ENCODE measurements at regions not wholly inside any gene's neighbourhood (a gene's known extent, or its start where the extent isn't known, plus 50 kb on each side); places are given as distances from the start of the nearest gene placed in this dataset.

- no peak for DNase-seq
These were observed 69.4 kb upstream of the KCNG1 start for GRCh38 chr20:51092338-51092737.

- DNase-seq: no peak
These were observed 68.7 kb upstream of the KCNG1 start for GRCh38 chr20:51091406-51092195.

DNA sequence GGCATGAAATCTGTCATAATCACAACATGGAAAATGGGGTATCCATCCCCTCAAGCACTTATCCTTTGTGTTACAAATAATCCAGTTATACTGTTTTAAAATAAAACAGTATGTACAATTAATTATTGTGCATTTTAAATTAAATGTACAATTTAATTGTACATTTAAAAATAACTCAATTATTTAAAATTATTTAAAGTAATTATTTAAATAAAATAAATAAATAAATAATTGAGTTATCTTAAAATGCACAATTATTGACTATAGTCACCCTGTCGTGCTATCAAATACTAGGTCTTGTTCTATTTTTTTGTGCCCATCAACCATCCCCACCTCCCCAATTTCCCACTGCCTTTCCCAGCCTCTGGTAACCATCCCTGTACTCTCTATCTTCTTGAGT lies 66.9 kb upstream of the KCNG1 start:
- DNase-seq: no peak

DNA sequence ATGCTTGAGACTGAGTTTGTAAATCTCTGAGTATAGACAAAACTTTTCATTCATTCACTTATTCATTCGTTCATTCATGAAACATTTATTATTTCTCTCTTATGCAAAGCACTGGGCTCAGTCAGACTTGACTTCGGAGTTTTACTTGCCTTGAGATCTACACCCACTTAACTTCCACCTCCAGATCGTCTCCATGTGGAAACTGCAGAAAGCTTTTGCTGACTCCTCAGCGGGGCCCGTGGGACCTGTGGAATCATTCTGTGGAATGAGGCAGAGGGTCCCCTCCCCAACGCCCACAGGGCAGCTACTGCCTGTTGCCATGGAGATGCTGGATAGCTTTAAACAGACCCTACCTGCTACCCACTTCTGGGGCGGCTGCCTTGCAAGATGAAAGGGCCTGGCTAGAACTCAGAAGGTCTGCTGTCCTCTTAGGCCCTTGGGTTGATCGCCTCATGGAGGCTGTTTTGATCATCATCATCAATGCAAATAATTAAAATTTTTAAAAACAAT lies 66.4 kb upstream of the KCNG1 start:
- DNase-seq: no peak

DNA sequence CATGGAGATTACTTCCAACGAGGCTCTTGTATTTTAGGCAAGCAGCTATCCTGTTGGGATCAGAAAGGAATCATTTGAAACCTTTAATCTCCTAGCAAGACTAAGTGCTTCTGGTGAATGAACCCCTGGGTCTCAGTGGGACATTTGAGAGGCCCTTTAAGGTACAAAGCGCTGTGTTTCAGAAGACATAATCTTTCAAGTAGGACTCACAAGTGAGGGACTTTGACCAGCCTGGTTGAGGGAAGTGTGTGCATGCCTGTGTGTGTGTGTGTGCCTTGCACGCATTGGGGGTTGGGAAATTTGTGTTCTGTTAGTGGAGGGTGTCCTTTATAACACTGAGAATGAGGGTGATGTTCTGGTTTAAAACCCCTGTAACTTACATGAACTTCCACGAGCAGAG lies 64.4 kb upstream of the KCNG1 start:
- DNase-seq: no peak

DNA sequence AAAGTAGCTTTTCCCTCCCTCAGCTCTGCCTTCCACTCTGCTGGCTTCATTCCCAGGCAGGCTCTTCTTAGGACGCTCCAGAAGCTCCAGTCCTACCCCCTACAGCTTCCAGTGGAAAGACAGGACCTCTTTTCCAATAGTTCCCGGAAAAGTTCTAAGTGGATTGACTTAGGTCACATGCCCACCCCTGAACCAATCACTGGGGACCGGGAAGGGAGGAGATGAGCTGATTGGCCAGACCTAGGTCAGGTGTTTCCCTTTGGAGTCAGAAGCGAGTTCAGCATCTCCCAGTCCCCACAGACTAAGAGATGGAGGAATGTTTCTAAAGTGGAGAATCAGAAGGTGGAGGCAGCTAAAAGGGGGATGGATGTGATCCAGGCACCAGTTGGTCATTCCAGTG lies 62.9 kb upstream of the KCNG1 start:
- peak; percentile 1 for DNase-seq

DNA sequence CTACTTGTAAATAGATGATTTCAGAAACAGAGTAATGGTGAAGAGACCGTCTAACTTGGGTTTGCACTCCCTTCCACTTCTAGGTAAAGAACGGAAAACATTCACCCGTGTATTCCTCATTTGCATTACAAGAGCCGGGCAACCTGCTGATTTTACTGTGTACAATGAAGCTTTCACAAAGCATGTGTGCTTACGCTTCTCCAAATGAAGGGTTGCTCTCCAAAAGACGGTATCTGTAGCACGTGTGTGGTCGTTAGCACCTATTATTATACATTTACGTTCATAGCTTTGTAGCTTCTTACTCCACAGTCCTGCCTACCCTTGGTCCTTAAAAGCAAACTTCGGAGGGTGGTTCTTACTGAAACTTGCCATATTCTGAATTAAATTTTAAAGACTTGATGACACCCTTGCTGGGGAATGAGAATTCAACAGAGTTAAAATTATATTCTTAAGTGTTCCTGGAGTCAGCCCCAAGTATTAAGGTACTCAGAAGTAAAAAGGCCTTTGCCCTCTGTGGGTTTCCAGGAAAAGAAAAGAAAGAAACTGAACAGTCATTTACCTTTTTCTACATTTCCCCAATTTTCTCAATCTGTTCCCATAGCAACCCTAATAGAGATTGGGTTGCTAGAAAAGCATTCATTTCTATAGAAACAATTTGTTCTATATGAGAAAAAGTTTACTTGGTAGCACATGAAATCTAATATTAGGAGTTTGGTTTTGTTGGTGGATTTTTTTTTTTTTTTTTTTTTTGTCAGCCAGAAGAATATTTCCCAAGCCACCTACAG lies 61.9 kb upstream of the KCNG1 start:
- DNase-seq: no peak

DNA sequence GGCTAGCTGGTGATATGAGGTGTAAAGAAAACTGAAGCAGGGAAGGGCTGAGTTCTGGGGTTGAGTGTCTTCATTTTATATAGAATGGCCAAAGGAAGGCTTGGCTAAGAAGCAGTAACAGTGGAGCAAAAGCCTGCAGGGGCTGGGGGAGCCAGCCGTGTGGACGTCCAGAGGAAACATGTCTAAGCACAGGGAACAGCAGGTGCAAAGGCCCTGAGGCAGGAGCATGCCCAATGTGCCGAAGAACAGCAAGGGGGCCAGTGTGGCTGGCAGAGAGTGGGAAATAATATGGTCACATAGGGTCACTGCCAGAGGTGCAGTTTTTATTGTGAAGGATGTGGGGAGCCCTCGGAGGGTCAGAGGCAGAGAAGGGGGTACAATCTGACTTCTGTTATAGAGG lies 60.5 kb upstream of the KCNG1 start:
- no peak for DNase-seq

DNA sequence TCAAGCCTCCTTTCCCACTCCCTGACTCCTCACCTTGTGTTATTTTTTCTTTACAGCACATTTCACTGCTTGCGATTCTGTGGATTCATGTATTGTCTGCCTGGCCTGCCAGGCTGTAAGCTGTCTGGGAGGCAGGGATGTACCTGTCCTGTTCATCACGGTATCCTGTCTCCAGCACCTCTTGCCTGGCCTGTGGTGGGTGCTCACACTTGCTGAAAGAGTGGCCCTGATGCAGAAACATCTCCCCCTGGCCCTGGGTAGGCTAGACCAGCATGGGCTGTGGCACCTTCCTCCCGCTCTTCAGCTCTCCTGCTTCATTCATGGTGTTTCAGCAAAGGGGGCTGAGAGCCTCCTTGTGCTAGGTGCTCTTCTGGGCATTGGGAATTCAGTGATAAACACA lies 60.1 kb upstream of the KCNG1 start:
- no peak for DNase-seq

GRCh38 chr20:51080516-51080915 lies 57.6 kb upstream of the KCNG1 start:
- no peak for DNase-seq

GRCh38 chr20:51079488-51079887 lies 56.6 kb upstream of the KCNG1 start:
- no peak for DNase-seq

DNA sequence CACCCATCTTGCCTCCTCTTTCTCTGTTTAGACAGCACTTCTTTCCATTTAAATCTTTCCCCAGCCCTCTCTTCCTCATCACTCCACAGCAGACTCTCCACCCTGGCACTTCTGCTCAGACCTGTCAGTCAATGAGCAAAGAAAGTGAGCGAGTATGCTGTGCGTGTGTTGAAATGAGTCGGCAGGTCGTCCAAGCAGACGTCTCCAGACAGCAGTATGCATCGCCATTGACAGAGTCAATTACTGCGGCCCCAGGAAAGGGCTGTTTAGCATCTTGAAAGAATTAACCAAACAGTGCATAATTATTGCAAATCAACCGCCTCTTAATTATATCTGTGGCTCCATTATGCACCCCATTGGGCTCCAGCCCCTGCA lies 54.8 kb upstream of the KCNG1 start:
- DNase-seq: peak; percentile 0

DNA sequence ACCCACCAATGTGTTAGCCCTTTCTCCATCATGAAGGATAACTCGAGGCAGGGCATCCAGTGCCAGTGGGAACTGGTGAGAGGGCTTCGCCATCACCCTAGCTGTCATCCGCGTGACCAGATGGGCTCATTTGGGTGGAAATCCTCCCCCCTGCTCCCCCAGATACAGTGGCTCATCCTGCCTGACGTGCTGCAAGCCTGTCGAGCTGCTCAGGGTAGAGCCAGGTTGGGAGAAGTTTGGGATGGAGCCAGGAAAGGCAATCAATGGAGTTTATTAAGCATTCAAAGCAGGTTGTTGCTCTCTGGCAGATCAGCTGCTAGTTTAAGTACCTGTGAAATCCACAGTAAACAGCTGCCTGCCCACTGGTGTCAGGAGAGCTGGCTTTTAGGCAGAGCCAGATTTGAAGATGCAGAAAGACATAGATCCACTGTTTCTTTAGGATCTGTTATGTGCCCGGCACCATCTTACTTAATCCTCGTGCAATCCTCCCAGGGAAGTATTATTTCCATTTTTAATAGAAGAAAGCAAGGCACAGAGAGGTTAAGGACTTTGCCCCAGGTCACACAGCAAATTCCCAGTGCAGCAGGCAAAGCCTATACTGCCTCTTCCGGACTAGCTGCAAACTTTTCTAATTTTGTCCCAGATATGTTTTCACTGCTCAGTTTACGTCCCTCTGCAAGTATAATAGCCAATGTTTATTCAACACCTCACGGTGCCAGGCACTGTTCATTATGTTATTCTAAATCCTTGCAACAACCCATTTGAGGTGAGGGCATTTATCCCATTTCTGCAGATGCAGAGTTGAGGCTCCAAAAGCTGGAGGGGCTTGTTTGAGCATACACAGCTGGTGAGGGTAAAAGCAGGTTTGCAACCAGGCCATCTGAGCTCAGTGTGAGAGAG lies 54.1 kb upstream of the KCNG1 start:
- peak; percentile 1 for DNase-seq

- no peak for DNase-seq
These were observed 51.2 kb upstream of the KCNG1 start for GRCh38 chr20:51074062-51074461.
